IPS-11a (cell line): ENCODE measurements at regions not wholly inside any gene's neighbourhood (a gene's known extent, or its start where the extent isn't known, plus 50 kb on each side); places are given as distances from the start of the nearest gene placed in this dataset.
"Not testable (repeated sequence)": the region's sequence is repeated elsewhere in the genome, so short reads cannot be mapped to it uniquely, and the experiment has no call there.

Experiments
- H3K4me3 ChIP-seq: one replicate; pipeline ENCODE4 v1.5.1; 2013; ENCODE audit warnings: low read depth, low read length, control low read depth

GRCh38 chr13:21875116-21875515, 204.2 kb downstream of the FGF9 start:
- no peak overlapping the region for H3K4me3 ChIP-seq

- no peak overlapping the region for H3K4me3 ChIP-seq
Observed at GRCh38 chr13:21879263-21879914, 208.5 kb downstream of the FGF9 start.

- no peak overlapping the region for H3K4me3 ChIP-seq
Observed at GRCh38 chr13:21882766-21883165, 211.9 kb downstream of the FGF9 start.

GRCh38 chr13:21883713-21884112, 212.8 kb downstream of the FGF9 start:
- H3K4me3 ChIP-seq, result no peak overlapping the region

- no peak overlapping the region for H3K4me3 ChIP-seq
Observed at GRCh38 chr13:21884299-21884909, 213.5 kb downstream of the FGF9 start.

DNA sequence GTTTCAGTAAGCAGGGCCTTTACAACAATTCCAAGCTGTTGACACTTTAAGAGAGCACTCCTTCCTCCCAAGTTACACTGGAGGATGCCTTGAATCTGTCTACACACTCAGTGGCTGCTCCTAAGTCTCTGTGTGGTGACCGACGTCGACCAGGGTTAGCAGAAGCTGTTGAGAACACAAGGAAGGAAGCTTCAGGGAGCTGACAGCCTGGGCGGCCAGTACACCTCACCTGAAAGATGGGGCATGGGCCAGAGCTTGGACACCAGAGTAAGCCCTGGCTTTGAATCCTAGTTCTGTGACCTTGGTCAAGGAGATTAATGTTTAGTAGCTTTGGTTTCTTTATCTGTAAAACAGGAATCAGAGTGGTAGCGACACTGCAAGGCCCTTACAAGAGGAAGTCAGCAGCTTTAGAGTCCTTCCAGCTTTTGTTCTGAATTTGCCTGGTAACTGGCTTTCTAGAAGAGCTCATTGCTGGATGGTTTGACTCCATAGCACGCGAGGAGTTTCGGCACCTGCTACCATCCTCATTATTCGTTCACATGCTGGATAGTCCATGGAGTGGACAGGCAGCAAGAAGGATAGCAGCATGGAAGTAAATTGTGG, 214.2 kb downstream of the FGF9 start:
- H3K4me3 ChIP-seq, result no peak overlapping the region

DNA sequence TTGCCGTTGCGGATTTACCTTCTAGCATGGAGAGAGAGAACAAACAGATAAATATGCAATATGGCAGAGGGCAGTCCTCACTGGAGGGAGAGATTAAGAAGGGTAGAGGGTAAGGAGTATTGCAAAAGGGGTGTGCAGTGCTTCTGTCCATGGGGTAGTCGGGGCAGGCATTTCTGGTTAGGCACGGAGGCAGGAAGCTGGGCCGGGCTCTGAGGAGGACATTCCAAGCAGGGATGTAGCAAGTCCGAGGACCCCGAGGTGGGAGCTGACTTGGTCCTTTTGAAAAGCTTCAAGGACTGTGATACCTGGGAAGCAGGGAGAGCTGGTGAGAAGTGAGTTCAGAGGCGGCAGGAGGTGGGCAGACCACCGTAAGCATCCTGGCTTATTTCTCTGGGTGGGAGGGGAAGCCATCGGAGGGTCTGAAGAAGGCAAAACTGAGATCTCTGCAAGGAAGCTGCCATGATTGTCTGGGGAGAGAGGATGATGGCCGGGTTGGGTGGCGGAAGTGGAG, 214.9 kb downstream of the FGF9 start:
- H3K4me3 ChIP-seq, result no peak overlapping the region

DNA sequence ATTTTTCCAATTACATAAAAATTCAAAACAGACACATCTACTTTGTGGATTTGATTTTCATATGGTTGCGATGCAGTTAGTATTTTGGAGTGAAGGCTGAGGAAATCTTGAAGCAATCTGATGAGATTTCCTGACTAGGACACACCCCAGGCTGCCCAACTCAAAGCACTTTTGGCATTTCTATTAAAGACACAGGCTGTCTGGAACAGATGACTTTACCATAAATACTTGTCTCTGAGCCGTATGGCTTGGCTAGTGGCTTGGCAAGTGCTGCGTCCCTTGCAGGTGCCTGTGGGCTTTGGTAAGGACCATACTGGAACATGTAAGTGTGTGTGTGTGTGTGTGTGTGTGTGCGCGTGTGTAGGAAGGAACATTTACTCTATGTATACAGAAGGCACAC, 218.8 kb downstream of the FGF9 start:
- no peak overlapping the region for H3K4me3 ChIP-seq

DNA sequence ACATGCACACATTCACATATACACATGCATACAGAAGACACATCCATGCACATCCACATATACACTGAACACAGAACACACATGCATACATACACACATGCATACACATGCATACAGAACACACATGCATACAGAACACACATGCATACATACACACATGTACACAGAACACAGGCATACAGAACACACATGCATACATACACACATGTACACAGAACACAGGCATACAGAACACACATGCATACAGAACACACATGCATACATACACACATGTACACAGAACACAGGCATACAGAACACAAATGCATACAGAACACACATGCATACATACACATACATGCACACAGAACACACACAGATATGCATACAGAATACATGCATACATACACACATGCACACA, 219.3 kb downstream of the FGF9 start:
- H3K4me3 ChIP-seq, result not testable (repeated sequence)

GRCh38 chr13:21894091-21894490, 223.2 kb downstream of the FGF9 start:
- no peak overlapping the region for H3K4me3 ChIP-seq

DNA sequence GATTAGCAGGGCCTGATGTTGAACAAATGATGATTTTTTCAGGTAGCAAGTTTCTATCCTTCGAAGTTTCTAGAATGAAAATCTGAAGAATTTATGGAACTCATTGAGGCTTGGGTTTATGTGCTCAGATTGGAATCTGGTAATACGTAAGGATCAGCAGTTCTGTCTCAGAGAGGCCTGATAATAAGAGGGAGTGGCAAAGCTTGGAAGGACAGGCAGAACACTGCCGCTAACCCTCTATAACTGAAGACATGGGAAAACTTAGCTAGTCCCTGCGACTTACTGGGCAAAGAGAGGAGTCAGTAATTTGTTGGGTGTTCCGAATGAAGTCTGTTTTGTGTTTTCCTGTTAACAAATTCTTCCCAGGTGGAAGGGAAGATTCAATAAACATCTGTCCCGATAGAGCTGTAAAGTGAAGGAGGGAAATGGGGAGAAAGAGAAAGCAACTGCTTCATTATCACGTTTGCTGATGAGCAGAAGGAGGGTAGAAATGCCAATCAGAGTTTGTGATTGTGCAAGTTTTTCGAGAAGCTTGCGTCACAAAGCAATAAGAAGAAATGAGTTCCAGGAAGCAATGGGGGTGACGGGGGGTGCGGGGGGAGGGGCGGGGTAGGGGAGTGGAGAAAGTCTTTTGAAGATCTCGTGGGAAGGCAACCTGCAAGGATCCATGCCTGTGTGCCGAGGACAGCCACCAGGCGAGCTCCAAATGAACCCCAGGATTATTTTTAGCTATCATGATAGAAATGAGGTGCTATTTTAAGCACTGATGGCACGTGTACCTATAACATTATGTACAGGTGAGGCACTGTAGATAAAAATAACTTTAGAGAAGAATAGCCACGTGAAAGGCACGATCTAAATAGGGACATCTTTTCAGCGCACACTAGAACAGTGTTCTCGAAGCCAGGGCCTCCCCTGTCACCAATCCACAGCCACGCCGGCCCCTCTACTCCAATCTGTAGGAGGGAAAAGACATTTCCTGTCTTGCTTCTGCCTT, 224.1 kb downstream of the FGF9 start:
- no peak overlapping the region for H3K4me3 ChIP-seq

GRCh38 chr13:21895779-21896178, 224.9 kb downstream of the FGF9 start:
- H3K4me3 ChIP-seq, result no peak overlapping the region

DNA sequence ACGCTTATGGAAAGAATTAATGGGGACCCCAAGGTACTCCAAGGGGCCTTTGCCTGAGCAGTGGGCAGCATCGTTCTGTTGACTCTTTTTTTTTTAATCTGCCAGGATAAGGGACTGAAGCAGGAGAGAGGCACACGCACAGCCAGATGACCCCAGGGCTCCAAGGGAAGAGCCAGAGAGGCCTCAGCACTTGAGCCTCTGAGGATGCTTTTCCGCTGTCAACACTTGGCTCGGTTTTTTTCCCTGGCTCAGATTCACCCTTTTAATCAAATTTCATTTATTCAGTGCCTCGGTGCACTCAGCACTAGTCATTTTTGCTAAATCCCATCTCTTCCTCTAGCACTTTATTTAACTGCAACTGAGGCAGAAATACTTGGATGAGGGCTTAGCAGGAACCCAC, 226.3 kb downstream of the FGF9 start:
- H3K4me3 ChIP-seq, result no peak overlapping the region

DNA sequence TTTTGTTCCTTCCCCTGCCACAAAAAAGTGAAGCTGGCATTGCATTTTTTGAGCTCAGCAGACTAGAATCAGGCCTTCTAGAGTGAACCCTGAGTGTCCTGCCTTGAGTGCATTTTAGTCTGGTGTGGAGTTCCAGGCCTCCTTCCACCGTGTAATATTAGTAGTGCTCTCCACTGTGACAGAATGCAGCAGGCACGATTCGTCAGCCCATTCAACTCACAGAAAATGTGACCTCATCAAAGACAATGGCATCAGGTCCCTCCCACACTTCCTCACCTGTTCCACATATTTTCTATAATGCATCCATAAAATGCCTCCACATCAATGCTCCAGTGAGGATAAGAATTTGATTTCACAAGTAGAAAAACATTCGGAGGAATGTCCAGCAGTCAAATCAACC, 227.6 kb downstream of the FGF9 start:
- no peak overlapping the region for H3K4me3 ChIP-seq

GRCh38 chr13:21898945-21899344, 228.1 kb downstream of the FGF9 start:
- H3K4me3 ChIP-seq, result no peak overlapping the region

- no peak overlapping the region for H3K4me3 ChIP-seq
Observed at GRCh38 chr13:21901336-21901735, 230.5 kb downstream of the FGF9 start.

GRCh38 chr13:21901811-21902708, 231.2 kb downstream of the FGF9 start:
- no peak overlapping the region for H3K4me3 ChIP-seq

DNA sequence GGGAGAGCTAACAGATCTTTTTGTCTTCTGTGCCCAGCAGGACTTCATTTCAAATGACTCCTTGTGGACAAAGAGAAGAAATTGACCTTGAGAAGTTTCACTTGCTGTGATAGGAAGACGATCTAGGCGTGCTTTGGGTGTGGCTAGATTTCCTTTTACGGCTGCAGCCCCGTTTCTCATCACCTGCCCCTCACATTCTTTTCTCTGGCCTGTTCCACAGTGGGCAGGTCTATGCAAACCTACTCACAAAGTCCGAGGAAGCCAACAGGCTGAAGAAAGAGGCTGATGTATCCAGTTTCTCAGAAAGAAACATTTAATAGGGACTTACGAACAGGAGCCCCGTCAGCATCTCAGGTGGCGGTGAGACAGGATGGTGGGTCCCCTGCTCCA, 231.8 kb downstream of the FGF9 start:
- H3K4me3 ChIP-seq, result no peak overlapping the region

- H3K4me3 ChIP-seq, result no peak overlapping the region
Observed at GRCh38 chr13:21905486-21905885, 234.6 kb downstream of the FGF9 start.

DNA sequence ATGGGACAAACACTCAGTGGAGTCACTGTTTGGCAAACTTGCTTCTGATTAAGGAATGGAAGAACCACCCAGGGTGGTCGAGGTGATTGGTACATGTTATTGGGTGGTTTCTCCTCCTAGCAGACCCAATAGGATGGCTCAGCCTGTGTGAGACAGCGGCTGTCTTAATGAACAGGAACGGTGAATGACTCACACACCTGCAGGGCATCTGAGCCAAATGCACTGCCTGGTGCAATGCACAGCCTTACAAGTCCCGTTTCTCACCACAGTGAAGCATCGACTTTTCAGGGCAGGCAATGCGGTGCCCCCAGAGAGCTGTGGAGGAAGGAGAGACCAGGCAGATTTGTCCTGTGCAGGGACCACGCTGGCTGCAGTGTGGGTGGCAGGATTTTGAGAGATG, 238.5 kb downstream of the FGF9 start:
- no peak overlapping the region for H3K4me3 ChIP-seq
